ENCODE measurements at regions not wholly inside any gene's neighbourhood (a gene's known extent, or its start where the extent isn't known, plus 50 kb on each side); places are given as distances from the start of the nearest gene placed in this dataset.

DNA sequence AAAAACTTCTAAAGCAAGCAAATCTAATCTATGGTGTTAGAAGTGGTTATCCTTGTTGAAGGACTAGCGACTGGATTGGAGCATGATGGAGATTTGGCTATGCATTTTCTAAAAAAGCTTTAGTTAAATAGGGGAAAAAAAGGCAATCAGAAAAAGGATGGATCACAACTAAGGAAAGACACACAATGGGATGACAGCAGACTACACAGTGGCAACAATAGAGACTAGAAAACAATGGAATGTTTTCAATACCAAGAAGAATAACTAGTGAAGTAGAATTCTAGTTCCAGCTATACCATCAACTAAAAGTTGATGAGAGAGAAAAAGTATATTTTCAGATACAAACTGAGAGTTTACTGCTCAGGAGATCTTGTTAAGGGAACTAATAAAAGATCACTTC lies 605.8 kb downstream of the PTPRU start:
- Histone ChIP-seq H3K9me3 (ENCODE audit: control insufficient read depth in 2 of 2, insufficient read depth in 1 of 2, low read length in 1 of 2) (peaks cover 0 to 2% of the 10 kb centered on the region in 2 donors), H3K36me3 (ENCODE audit: control insufficient read depth in 2 of 2, insufficient read depth in 2 of 2, low read length in 1 of 2) (no peaks in the 10 kb centered on the region), H3K27me3 (ENCODE audit: control insufficient read depth in 2 of 2, insufficient read depth in 1 of 2, low read length in 1 of 2) (no peaks in the 10 kb centered on the region), H3K27ac (ENCODE audit: low read depth in 1 of 2, low read length in 1 of 2) (no peak overlapping the region), H3K4me3 (ENCODE audit: low read length in 2 of 2) (no peak overlapping the region), H3K4me1 (ENCODE audit: control insufficient read depth in 2 of 2, insufficient read depth in 2 of 2, low read length in 2 of 2) (no peaks in the 10 kb centered on the region)
- 72% methylated on average over 1 of the region's 1 CpG for WGBS
- no peak for DNase-seq (ENCODE audit: low read depth in 6 of 9, low spot score in 9 of 9)

DNA sequence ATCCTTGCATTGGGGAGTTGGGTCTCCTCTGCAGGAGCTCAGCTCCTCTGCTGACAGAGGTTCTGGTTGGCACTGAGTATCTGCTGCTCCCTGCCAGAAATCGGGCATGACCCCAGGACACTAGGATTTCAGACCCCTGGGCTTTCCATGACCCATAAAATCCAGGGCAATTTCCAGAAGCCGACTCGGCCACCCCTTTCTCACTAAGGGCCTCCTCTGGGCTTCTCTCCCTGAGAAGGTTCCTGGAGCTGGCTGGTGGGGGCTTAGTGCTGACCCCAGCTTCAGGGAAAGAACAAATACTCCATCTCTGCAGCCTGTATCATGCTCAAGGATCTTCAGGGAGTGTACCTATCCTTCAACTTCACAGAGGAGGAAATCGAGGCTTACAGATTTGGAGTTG lies 603.4 kb downstream of the PTPRU start:
- Histone ChIP-seq H3K27ac (ENCODE audit: low read depth in 1 of 2, low read length in 1 of 2) (no peak overlapping the region), H3K27me3 (ENCODE audit: control insufficient read depth in 2 of 2, insufficient read depth in 1 of 2, low read length in 1 of 2) (no peaks in the 10 kb centered on the region), H3K36me3 (ENCODE audit: control insufficient read depth in 2 of 2, insufficient read depth in 2 of 2, low read length in 1 of 2) (no peaks in the 10 kb centered on the region), H3K4me1 (ENCODE audit: control insufficient read depth in 2 of 2, insufficient read depth in 2 of 2, low read length in 2 of 2) (no peaks in the 10 kb centered on the region), H3K4me3 (ENCODE audit: low read length in 2 of 2) (no peak overlapping the region), H3K9me3 (ENCODE audit: control insufficient read depth in 2 of 2, insufficient read depth in 1 of 2, low read length in 1 of 2) (peaks cover 0 to 2% of the 10 kb centered on the region in 2 donors)
- WGBS = 83% methylated on average over 4 of the region's 4 CpGs
- no peak for DNase-seq (ENCODE audit: low read depth in 6 of 9, low spot score in 9 of 9)

DNA sequence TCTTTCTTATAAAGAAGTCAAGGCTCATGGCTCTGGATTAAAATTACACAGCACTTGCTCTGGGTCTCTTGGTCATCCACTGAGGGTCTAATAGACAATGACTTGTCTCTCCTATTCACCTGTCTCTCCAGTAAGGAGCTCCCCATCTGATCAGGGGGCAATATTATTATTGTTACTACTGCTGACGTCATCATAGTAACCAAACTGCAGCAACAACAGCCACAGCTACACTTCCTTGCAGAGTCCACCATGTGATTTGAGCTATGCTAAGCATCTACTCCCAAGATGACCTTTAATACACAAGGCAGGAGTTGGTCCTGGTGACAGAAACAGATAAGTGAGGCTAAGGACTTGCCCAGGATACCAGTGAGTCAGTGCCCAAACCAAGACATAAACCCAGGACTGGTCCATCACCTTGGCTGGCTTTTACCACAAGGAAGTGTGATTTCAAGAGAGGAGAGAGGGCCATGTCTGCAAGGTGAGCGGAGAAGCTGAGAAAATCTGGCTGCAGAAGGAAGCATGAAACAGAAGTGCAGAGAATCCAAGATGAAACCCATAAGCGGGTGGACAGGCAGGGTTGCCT lies 602.5 kb downstream of the PTPRU start:
- no peaks in the 10 kb centered on the region for H3K27me3 ChIP-seq (ENCODE audit: control insufficient read depth in 2 of 2, insufficient read depth in 1 of 2, low read length in 1 of 2)
- DNase-seq (ENCODE audit: low read depth in 6 of 9, low spot score in 9 of 9) = no peak
- 90% methylated on average over 3 of the region's 3 CpGs for WGBS

DNA sequence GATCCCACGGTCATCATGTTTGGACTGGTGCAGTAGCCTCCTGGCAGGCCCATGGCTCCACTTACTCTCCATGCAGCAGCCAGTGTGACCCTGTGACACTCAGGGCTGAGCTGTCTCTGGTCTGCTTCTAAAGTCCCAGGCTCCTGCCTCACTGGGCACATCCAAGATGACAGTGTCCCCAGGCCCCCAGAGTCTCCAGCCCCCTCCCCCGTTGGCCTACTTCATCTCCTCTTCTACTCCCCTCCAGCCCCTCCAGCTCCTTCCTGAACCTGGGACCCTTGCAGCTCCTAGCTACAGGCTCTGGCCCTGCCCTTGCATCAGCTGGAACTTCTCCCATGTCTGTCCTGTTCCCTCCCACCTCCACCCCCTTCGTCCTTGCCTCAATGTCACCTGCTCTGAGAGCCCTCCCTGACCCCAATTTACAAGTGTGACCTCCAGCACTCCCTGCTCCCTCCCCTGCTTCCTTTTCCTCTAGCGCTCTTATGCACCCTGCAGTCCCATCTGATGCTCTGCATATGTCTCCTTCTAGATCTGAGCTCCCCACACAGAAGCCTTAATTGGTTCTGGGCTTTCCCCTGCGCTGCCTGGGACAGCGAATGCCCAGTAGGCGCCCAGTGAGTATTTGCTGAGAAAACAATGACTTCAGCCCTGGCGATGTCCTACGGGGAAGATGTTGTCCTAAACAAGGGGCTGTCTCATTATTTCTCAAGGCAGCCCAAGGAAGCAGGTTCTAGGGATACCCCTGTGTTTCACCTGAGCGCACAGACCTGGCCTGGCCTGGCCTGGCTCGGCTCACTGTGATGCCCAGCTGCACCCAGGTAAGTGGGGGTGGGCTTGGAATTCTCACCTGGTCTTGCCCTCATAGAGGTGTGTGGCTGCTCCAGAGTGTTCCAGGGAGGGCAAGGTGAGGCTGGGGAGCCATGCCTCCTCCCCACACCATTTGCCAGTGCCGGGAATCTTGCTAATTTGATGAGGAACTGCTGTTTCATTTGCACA lies 600.6 kb downstream of the PTPRU start:
- H3K27ac ChIP-seq (ENCODE audit: low read depth in 1 of 2, low read length in 1 of 2) = no peak overlapping the region
- H3K4me3 ChIP-seq (ENCODE audit: low read length in 2 of 2) = no peak overlapping the region
- H3K4me1 ChIP-seq (ENCODE audit: control insufficient read depth in 2 of 2, insufficient read depth in 2 of 2, low read length in 2 of 2) = no peaks in the 10 kb centered on the region
- no peak for DNase-seq (ENCODE audit: low read depth in 6 of 9, low spot score in 9 of 9)
- no peaks in the 10 kb centered on the region for H3K27me3 ChIP-seq (ENCODE audit: control insufficient read depth in 2 of 2, insufficient read depth in 1 of 2, low read length in 1 of 2)
- peaks cover 0 to 2% of the 10 kb centered on the region in 2 donors for H3K9me3 ChIP-seq (ENCODE audit: control insufficient read depth in 2 of 2, insufficient read depth in 1 of 2, low read length in 1 of 2)
- WGBS = 84% methylated on average over 12 of the region's 12 CpGs
- no peaks in the 10 kb centered on the region for H3K36me3 ChIP-seq (ENCODE audit: control insufficient read depth in 2 of 2, insufficient read depth in 2 of 2, low read length in 1 of 2)

More for the DNA sequence above, 602.5 kb downstream of the PTPRU start:
- Histone ChIP-seq H3K36me3 (ENCODE audit: control insufficient read depth in 2 of 2, insufficient read depth in 2 of 2, low read length in 1 of 2) (no peaks in the 10 kb centered on the region), H3K9me3 (ENCODE audit: control insufficient read depth in 2 of 2, insufficient read depth in 1 of 2, low read length in 1 of 2) (peaks cover 0 to 2% of the 10 kb centered on the region in 2 donors), H3K4me1 (ENCODE audit: control insufficient read depth in 2 of 2, insufficient read depth in 2 of 2, low read length in 2 of 2) (no peaks in the 10 kb centered on the region), H3K27ac (ENCODE audit: low read depth in 1 of 2, low read length in 1 of 2) (no peak overlapping the region), H3K4me3 (ENCODE audit: low read length in 2 of 2) (no peak overlapping the region)

DNA sequence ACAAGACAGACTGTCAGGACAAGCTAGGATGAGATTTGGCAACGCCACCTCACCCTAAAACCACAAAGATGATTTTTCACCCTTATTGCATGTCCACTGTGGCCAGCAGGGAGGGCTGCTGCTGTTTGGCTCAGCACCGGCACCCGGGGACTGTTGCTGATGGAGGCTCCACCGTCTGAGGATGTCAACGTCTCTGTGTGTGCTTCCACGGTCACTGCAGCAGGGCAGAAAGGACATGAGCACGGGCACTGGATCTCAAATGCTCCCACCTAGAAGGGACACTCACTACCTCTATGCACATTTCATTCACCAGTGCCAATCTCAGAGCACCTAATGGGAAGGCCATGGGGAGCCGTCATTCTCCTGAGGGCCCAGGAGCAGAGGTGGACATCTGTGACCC lies 599.6 kb downstream of the PTPRU start:
- no peak for DNase-seq (ENCODE audit: low read depth in 6 of 9, low spot score in 9 of 9)
- H3K27ac ChIP-seq (ENCODE audit: low read depth in 1 of 2, low read length in 1 of 2) = no peak overlapping the region
- H3K36me3 ChIP-seq (ENCODE audit: control insufficient read depth in 2 of 2, insufficient read depth in 2 of 2, low read length in 1 of 2) = no peaks in the 10 kb centered on the region
- no peaks in the 10 kb centered on the region for H3K27me3 ChIP-seq (ENCODE audit: control insufficient read depth in 2 of 2, insufficient read depth in 1 of 2, low read length in 1 of 2)
- 76% methylated on average over 8 of the region's 8 CpGs for WGBS
- no peaks in the 10 kb centered on the region for H3K9me3 ChIP-seq (ENCODE audit: control insufficient read depth in 2 of 2, insufficient read depth in 1 of 2, low read length in 1 of 2)
- H3K4me1 ChIP-seq (ENCODE audit: control insufficient read depth in 2 of 2, insufficient read depth in 2 of 2, low read length in 2 of 2) = no peaks in the 10 kb centered on the region
- H3K4me3 ChIP-seq (ENCODE audit: low read length in 2 of 2) = no peak overlapping the region

DNA sequence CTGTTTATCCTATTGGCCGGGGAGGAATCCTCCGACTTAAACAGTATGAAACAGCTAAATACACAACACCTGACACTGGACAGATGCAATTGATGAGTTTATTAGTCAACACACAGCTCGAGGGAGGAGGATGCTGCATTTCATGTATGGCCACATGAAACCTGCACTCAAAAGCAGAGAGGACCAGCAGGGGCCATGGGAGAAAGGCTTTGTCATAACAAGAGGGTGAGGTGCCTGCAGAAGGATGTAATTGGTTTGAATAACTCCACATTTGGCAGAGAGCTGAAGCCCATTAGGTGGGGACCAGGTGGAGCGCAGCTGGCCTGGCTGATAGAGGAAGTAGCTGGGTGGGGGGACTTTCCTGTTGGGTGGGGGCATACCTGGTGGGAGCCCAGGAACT lies 599.1 kb downstream of the PTPRU start:
- H3K36me3 ChIP-seq (ENCODE audit: control insufficient read depth in 2 of 2, insufficient read depth in 2 of 2, low read length in 1 of 2) = no peaks in the 10 kb centered on the region
- H3K27me3 ChIP-seq (ENCODE audit: control insufficient read depth in 2 of 2, insufficient read depth in 1 of 2, low read length in 1 of 2) = no peaks in the 10 kb centered on the region
- H3K27ac ChIP-seq (ENCODE audit: low read depth in 1 of 2, low read length in 1 of 2) = no peak overlapping the region
- no peak overlapping the region for H3K4me3 ChIP-seq (ENCODE audit: low read length in 2 of 2)
- H3K9me3 ChIP-seq (ENCODE audit: control insufficient read depth in 2 of 2, insufficient read depth in 1 of 2, low read length in 1 of 2) = no peaks in the 10 kb centered on the region
- no peaks in the 10 kb centered on the region for H3K4me1 ChIP-seq (ENCODE audit: control insufficient read depth in 2 of 2, insufficient read depth in 2 of 2, low read length in 2 of 2)
- 69% methylated on average over 4 of the region's 4 CpGs for WGBS
- DNase-seq (ENCODE audit: low read depth in 6 of 9, low spot score in 9 of 9) = no peak

DNA sequence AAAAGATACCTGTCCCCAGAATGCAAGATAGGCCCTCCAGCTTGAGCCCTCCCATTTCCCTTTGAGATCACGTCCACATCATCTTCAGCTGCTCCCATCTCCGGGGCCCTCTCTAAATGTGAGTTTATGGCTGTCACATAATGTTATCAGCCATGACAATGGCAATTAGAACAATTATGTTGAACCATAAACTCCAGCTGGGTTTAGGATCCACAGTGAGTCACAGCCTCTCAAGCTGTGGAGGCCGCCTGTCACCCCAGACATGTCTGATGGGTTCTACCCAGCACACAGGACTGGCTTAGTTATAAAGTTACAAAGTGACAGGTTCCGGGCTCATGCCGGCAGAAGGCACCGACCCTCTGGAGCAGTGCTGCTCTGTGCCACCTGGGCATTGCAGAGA lies 597.3 kb downstream of the PTPRU start:
- DNase-seq (ENCODE audit: low read depth in 6 of 9, low spot score in 9 of 9) = no peak
- H3K9me3 ChIP-seq (ENCODE audit: control insufficient read depth in 2 of 2, insufficient read depth in 1 of 2, low read length in 1 of 2) = no peaks in the 10 kb centered on the region
- H3K4me3 ChIP-seq (ENCODE audit: low read length in 2 of 2) = no peak overlapping the region
- no peaks in the 10 kb centered on the region for H3K36me3 ChIP-seq (ENCODE audit: control insufficient read depth in 2 of 2, insufficient read depth in 2 of 2, low read length in 1 of 2)
- 89% methylated on average over 6 of the region's 6 CpGs for WGBS
- H3K27ac ChIP-seq (ENCODE audit: low read depth in 1 of 2, low read length in 1 of 2) = no peak overlapping the region
- no peaks in the 10 kb centered on the region for H3K4me1 ChIP-seq (ENCODE audit: control insufficient read depth in 2 of 2, insufficient read depth in 2 of 2, low read length in 2 of 2)
- no peaks in the 10 kb centered on the region for H3K27me3 ChIP-seq (ENCODE audit: control insufficient read depth in 2 of 2, insufficient read depth in 1 of 2, low read length in 1 of 2)

DNA sequence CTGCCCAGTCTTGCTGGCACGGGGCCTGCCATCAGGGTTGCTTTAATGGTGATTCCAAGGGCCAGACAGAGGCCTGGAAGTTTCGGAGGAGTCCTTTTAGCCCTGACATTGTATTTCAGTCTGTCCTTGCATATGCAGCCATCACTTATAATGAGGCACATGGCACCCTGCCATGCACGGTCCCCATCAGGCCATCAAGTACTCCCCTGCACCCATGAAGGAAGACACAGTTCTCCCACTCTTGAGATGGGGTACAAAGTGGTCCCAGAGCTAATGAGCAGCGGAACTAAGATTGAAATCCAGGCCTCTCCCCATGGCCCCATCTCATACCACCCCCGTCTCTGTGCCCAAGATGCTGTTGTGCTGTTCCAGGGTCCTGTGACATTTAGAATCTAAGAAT lies 596.6 kb downstream of the PTPRU start:
- no peak overlapping the region for H3K27ac ChIP-seq (ENCODE audit: low read depth in 1 of 2, low read length in 1 of 2)
- no peak for DNase-seq (ENCODE audit: low read depth in 6 of 9, low spot score in 9 of 9)
- H3K36me3 ChIP-seq (ENCODE audit: control insufficient read depth in 2 of 2, insufficient read depth in 2 of 2, low read length in 1 of 2) = no peaks in the 10 kb centered on the region
- H3K9me3 ChIP-seq (ENCODE audit: control insufficient read depth in 2 of 2, insufficient read depth in 1 of 2, low read length in 1 of 2) = no peaks in the 10 kb centered on the region
- H3K4me3 ChIP-seq (ENCODE audit: low read length in 2 of 2) = no peak overlapping the region
- H3K4me1 ChIP-seq (ENCODE audit: control insufficient read depth in 2 of 2, insufficient read depth in 2 of 2, low read length in 2 of 2) = no peaks in the 10 kb centered on the region
- H3K27me3 ChIP-seq (ENCODE audit: control insufficient read depth in 2 of 2, insufficient read depth in 1 of 2, low read length in 1 of 2) = no peaks in the 10 kb centered on the region
- whole genome bisulfite sequencing = 93% methylated on average over 5 of the region's 5 CpGs

DNA sequence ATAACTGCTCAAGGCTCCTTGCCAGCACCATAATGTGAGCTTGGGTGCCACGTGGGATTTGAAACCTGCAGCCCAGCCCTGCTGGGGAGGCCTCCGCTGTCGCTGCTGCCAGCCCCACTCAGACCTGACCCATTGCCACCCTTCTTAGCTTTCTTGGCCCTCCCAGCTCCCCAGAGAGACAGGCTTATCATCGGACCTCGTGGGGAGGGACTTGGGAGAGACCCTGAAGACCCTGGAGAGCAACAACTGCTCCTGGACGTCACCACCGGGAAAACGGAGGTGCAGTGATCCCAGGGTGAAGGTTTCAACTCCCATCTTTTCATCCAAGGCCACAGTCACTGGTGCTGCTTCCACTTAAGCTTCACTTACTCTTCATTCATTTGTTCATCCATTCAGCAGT lies 596.1 kb downstream of the PTPRU start:
- DNase-seq (ENCODE audit: low read depth in 6 of 9, low spot score in 9 of 9) = no peak
- WGBS = 89% methylated on average over 8 of the region's 8 CpGs
- Histone ChIP-seq H3K27ac (ENCODE audit: low read depth in 1 of 2, low read length in 1 of 2) (no peak overlapping the region), H3K4me3 (ENCODE audit: low read length in 2 of 2) (no peak overlapping the region), H3K36me3 (ENCODE audit: control insufficient read depth in 2 of 2, insufficient read depth in 2 of 2, low read length in 1 of 2) (no peaks in the 10 kb centered on the region), H3K27me3 (ENCODE audit: control insufficient read depth in 2 of 2, insufficient read depth in 1 of 2, low read length in 1 of 2) (no peaks in the 10 kb centered on the region), H3K9me3 (ENCODE audit: control insufficient read depth in 2 of 2, insufficient read depth in 1 of 2, low read length in 1 of 2) (no peaks in the 10 kb centered on the region), H3K4me1 (ENCODE audit: control insufficient read depth in 2 of 2, insufficient read depth in 2 of 2, low read length in 2 of 2) (no peaks in the 10 kb centered on the region)
